ENCODE measurements at regions not wholly inside any gene's neighbourhood (a gene's known extent, or its start where the extent isn't known, plus 50 kb on each side); places are given as distances from the start of the nearest gene placed in this dataset.
A peak's percentile ranks its signal among the peaks of the same experiment; 100 is the strongest.
"Not testable (repeated sequence)": the region's sequence is repeated elsewhere in the genome, so short reads cannot be mapped to it uniquely, and the experiment has no call there.

GRCh38 chr10:42380926-42381547, 257.3 kb downstream of the ZNF33B start:
- Histone ChIP-seq H3K4me3 (no peak overlapping the region), H3K27ac (no peak overlapping the region)

GRCh38 chr10:42367532-42368230, 270.7 kb downstream of the ZNF33B start:
- Histone ChIP-seq H3K4me3 (peak overlapping the region; percentile 18 to 55 (median 38)), H3K27ac (peak overlapping the region in 2 of 21 experiments; percentile 29 to 40)

GRCh38 chr10:42351745-42352144, 286.6 kb downstream of the ZNF33B start:
- Histone ChIP-seq H3K27ac (no peak overlapping the region), H3K4me3 (no peak overlapping the region)

- not testable (repeated sequence) for H3K4me3 ChIP-seq, H3K27ac ChIP-seq
Observed at GRCh38 chr10:42336593-42337337, 301.6 kb downstream of the ZNF33B start.

- H3K4me3 ChIP-seq, H3K27ac ChIP-seq: not testable (repeated sequence)
Observed at GRCh38 chr10:42335653-42336296, 302.6 kb downstream of the ZNF33B start.

GRCh38 chr10:42304341-42304740, 334.0 kb downstream of the ZNF33B start:
- H3K4me3 ChIP-seq, result no peak overlapping the region

GRCh38 chr10:42281896-42282295, 356.5 kb downstream of the ZNF33B start:
- H3K27ac ChIP-seq, H3K4me3 ChIP-seq: not testable (repeated sequence)

More at GRCh38 chr10:42304341-42304740, 334.0 kb downstream of the ZNF33B start:
- H3K27ac ChIP-seq, result no peak overlapping the region

- H3K27ac ChIP-seq, H3K4me3 ChIP-seq: not testable (repeated sequence)
Observed at GRCh38 chr10:42269788-42270187, 368.6 kb downstream of the ZNF33B start.

- H3K27ac ChIP-seq, H3K4me3 ChIP-seq: not testable (repeated sequence)
Observed at GRCh38 chr10:42263259-42263658, 375.1 kb downstream of the ZNF33B start.

GRCh38 chr10:42243002-42243401, 395.4 kb downstream of the ZNF33B start:
- peak overlapping the region in 1 of 7 experiments; percentile 19 for H3K4me3 ChIP-seq
- not testable (repeated sequence) for H3K27ac ChIP-seq

- H3K4me3 ChIP-seq, result peak overlapping the region in 1 of 7 experiments; percentile 19
- no peak overlapping the region for H3K27ac ChIP-seq
Observed at GRCh38 chr10:42242135-42242805, 396.1 kb downstream of the ZNF33B start.

GRCh38 chr10:42236401-42236800, 402.0 kb downstream of the ZNF33B start:
- not testable (repeated sequence) for H3K4me3 ChIP-seq, H3K27ac ChIP-seq

GRCh38 chr10:42235736-42236135, 402.6 kb downstream of the ZNF33B start:
- not testable (repeated sequence) for H3K4me3 ChIP-seq, H3K27ac ChIP-seq

- H3K4me3 ChIP-seq, result not testable (repeated sequence)
Observed at GRCh38 chr10:42235241-42235640, 403.1 kb downstream of the ZNF33B start.

GRCh38 chr10:42234506-42234905, 403.9 kb downstream of the ZNF33B start:
- not testable (repeated sequence) for H3K4me3 ChIP-seq, H3K27ac ChIP-seq

More at GRCh38 chr10:42235241-42235640, 403.1 kb downstream of the ZNF33B start:
- not testable (repeated sequence) for H3K27ac ChIP-seq

GRCh38 chr10:42233461-42234206, 404.7 kb downstream of the ZNF33B start:
- not testable (repeated sequence) for H3K4me3 ChIP-seq, H3K27ac ChIP-seq

GRCh38 chr10:42232955-42233354, 405.4 kb downstream of the ZNF33B start:
- not testable (repeated sequence) for H3K4me3 ChIP-seq, H3K27ac ChIP-seq

GRCh38 chr10:42230812-42231211, 407.6 kb downstream of the ZNF33B start:
- H3K4me3 ChIP-seq, H3K27ac ChIP-seq: not testable (repeated sequence)

- H3K4me3 ChIP-seq, H3K27ac ChIP-seq: not testable (repeated sequence)
Observed at GRCh38 chr10:42230115-42230514, 408.3 kb downstream of the ZNF33B start.

Data from skin epidermis (tissue), 12 donors.